Calu3 (cell line): ENCODE measurements at regions not wholly inside any gene's neighbourhood (a gene's known extent, or its start where the extent isn't known, plus 50 kb on each side); places are given as distances from the start of the nearest gene placed in this dataset.
A peak's percentile ranks its signal among the peaks of the same experiment; 100 is the strongest.

Experiments used
- BruUV-seq: library from RNA; stranded (reverse); fragments of 400-500 nt; replicated peaks from 2 replicates; lab custom pipeline; 2021; lab: Mats Ljungman, UMichigan
- CTCF ChIA-PET: fragments of 300-600 bp; sonication (Branson Sonifier 250); formaldehyde crosslinking; loops from one replicate; lab custom pipeline; 2022; ENCODE audit warnings: antibody characterized with exemption; lab: Charles Lee
- DNase-seq: peaks from one replicate; pipeline ENCODE4 v3.0.0; 2022
- H3K27ac Mint-ChIP-seq: one replicate; pipeline ENCODE4 v1.8.0; 2022; ENCODE audit warnings: mixed read lengths; ENCODE audit not compliant: unreplicated experiment
- H3K27me3 Mint-ChIP-seq: one replicate; pipeline ENCODE4 v1.8.0; 2022; ENCODE audit warnings: mixed read lengths; ENCODE audit not compliant: unreplicated experiment
- H3K36me3 Mint-ChIP-seq: one replicate; pipeline ENCODE4 v1.8.0; 2022; ENCODE audit warnings: mild to moderate bottlenecking, moderate library complexity, mixed read lengths; ENCODE audit not compliant: insufficient read depth, unreplicated experiment
- H3K4me1 Mint-ChIP-seq: one replicate; pipeline ENCODE4 v1.8.0; 2022; ENCODE audit warnings: mild to moderate bottlenecking, low read depth, mixed read lengths; ENCODE audit not compliant: unreplicated experiment
- H3K4me3 Mint-ChIP-seq: one replicate; pipeline ENCODE4 v1.8.0; 2022; ENCODE audit warnings: mild to moderate bottlenecking, low read depth, moderate library complexity, mixed read lengths; ENCODE audit not compliant: unreplicated experiment
- H3K9me3 Mint-ChIP-seq: one replicate; pipeline ENCODE4 v1.8.0; 2022; ENCODE audit warnings: low read depth, mixed read lengths; ENCODE audit not compliant: unreplicated experiment
- CTCF ChIP-seq: fragments of 200-600 bp; IDR thresholded peaks from one replicate; pipeline ENCODE4 v1.8.0; 2022; ENCODE audit warnings: antibody characterized with exemption; ENCODE audit not compliant: unreplicated experiment
- intact Hi-C: fragments of 100-400 bp; cut with micrococcal nuclease; formaldehyde crosslinking; loops from one replicate; pipeline ENCODE4 v1.10.0; 2022; ENCODE audit not compliant: unreplicated experiment

DNA sequence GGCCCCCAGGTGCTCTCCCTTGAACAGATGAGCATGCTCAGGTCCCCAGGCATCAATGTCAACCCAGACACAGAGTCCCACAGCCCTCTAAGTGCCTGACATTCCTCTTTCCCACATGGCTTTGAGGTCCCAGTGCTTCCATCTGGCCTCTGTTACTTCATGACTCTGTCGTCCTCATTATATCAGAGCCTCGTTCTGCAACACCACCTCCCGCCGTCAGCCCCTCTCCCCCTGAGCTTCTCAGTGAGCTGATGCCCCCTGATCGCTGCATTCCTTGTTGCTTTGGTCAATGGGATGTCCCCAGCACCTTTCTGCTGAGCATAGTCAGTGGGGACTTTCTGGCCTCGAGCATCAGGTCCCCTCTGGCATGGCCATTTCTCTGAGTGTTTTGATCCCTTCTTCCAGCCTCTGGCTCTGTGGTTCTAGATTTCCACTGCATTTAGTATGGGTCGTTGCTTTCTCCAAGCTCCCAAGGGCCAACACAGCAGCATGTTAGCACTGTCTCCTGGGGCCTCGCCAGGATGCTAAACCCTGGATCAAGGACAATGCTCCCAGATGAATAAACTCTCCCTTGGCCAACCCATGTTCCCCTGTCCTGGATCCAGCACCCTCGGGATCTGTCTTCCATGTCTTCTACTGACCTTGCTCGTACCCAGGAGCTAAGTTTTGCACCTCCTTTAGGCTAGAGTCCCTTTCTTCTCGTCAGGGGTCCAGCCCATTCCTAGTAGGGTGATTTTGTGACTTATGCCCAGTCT, 143.2 kb upstream of the TWIST2 start:
- Mint-ChIP-seq H3K4me3 (no peak overlapping the region), H3K27ac (no peak overlapping the region), H3K4me1 (no peaks in the 10 kb centered on the region), H3K27me3 (peaks cover 53% of the 10 kb centered on the region), H3K9me3 (no peaks in the 10 kb centered on the region), H3K36me3 (no peaks in the 10 kb centered on the region)
- no peak for TF ChIP-seq CTCF
- CTCF ChIA-PET: no interaction called here
- BruUV-seq: no TSS peak
- intact Hi-C loops: no loop called here
- no peak for DNase-seq

GRCh38 chr2:238706163-238706562, 141.7 kb upstream of the TWIST2 start:
- DNase-seq: no peak
- no TSS peak for BruUV-seq
- Mint-ChIP-seq H3K27ac (no peak overlapping the region), H3K36me3 (no peaks in the 10 kb centered on the region), H3K4me1 (no peaks in the 10 kb centered on the region), H3K4me3 (no peak overlapping the region), H3K9me3 (no peaks in the 10 kb centered on the region), H3K27me3 (peaks cover 53% of the 10 kb centered on the region)
- TF ChIP-seq CTCF: no peak
- CTCF ChIA-PET: interaction anchor here (0.6 kb wide), 1 partner anchor 244 kb away, joined by 3 read pairs; no protein-coding TSS in a partner anchor
- intact Hi-C loops: no loop called here

- CTCF ChIA-PET: interaction anchor here (0.6 kb wide), 1 partner anchor 245 kb away, joined by 3 read pairs; no protein-coding TSS in a partner anchor
- Mint-ChIP-seq H3K27me3 (peaks cover 53% of the 10 kb centered on the region), H3K4me3 (no peak overlapping the region), H3K27ac (no peak overlapping the region), H3K4me1 (no peaks in the 10 kb centered on the region), H3K36me3 (no peaks in the 10 kb centered on the region), H3K9me3 (no peaks in the 10 kb centered on the region)
- TF ChIP-seq CTCF: peak; percentile 25
- no TSS peak for BruUV-seq
- intact Hi-C loops: no loop called here
- no peak for DNase-seq
These were observed 141.2 kb upstream of the TWIST2 start for GRCh38 chr2:238706673-238707072.

- CTCF ChIA-PET: no interaction called here
- intact Hi-C loops: no loop called here
- TF ChIP-seq CTCF: no peak
These were observed 138.4 kb upstream of the TWIST2 start for GRCh38 chr2:238709325-238710025.

More at GRCh38 chr2:238709325-238710025, 138.4 kb upstream of the TWIST2 start:
- DNase-seq: no peak
- Mint-ChIP-seq H3K27ac (no peak overlapping the region), H3K9me3 (no peaks in the 10 kb centered on the region), H3K4me3 (no peak overlapping the region), H3K36me3 (no peaks in the 10 kb centered on the region), H3K27me3 (peaks cover 32% of the 10 kb centered on the region), H3K4me1 (no peaks in the 10 kb centered on the region)
- no TSS peak for BruUV-seq
